ENCODE measurements at regions not wholly inside any gene's neighbourhood (a gene's known extent, or its start where the extent isn't known, plus 50 kb on each side); places are given as distances from the start of the nearest gene placed in this dataset.
"Not testable (repeated sequence)": the region's sequence is repeated elsewhere in the genome, so short reads cannot be mapped to it uniquely, and the experiment has no call there.

GRCh38 chr2:131607056-131607455, 79.4 kb downstream of the CCDC74A start:
- not testable (repeated sequence) for DNase-seq (ENCODE audit: low read depth in 1 of 2, low spot score in 2 of 2)
- 93% methylated on average over 5 of the region's 5 CpGs; no CpG with 5 or more reads in 1 of the 2 experiments for WGBS, 2 experiments (ENCODE audit: extremely low coverage in 1 of 2, insufficient coverage in 1 of 2, insufficient read length in 1 of 2, insufficient replicate concordance in 2 of 2, low coverage in 1 of 2, low lambda C conversion rate in 2 of 2, missing lambda C conversion rate in 1 of 2)

GRCh38 chr2:131614539-131614938, 86.9 kb downstream of the CCDC74A start:
- H3K9me3 ChIP-seq (ENCODE audit: insufficient read depth in 2 of 2, low read depth in 1 of 2, low read length in 1 of 2); H2BK12ac ChIP-seq (ENCODE audit: low read depth, low read length); H3K79me2 ChIP-seq (ENCODE audit: control insufficient read depth in 1 of 2, insufficient read depth in 2 of 2, low read length in 2 of 2); H3K4me2 ChIP-seq (ENCODE audit: insufficient read depth in 1 of 2, low read depth in 2 of 2, low read length in 2 of 2); H2BK20ac ChIP-seq (ENCODE audit: low read length); H3K4me1 ChIP-seq (replicated peaks in 1 of 4; ENCODE audit: control insufficient read depth in 3 of 4, insufficient read depth in 4 of 4, low read length in 3 of 4); H3K27ac ChIP-seq (ENCODE audit: low read depth, low read length); H4K5ac ChIP-seq (ENCODE audit: insufficient read length, low read depth, low read length); DNase-seq (ENCODE audit: low read depth in 1 of 2, low spot score in 2 of 2); CTCF ChIA-PET (ENCODE audit: partially characterized antibody); H2BK120ac ChIP-seq (replicated peaks; ENCODE audit: low read depth, low read length); H3K4ac ChIP-seq (replicated peaks; ENCODE audit: insufficient read length, low read depth, low read length); POLR2A ChIA-PET (ENCODE audit: partially characterized antibody); H3K4me3 ChIP-seq (ENCODE audit: extremely low read depth in 1 of 4, insufficient read depth in 2 of 4, low read depth in 3 of 4, low read length in 4 of 4); H3K9ac ChIP-seq (replicated peaks in 1 of 4; ENCODE audit: extremely low read depth in 1 of 4, low read depth in 3 of 4, low read length in 3 of 4); H3K79me1 ChIP-seq (ENCODE audit: low read depth, low read length); H2BK15ac ChIP-seq (ENCODE audit: low read length); H3K23ac ChIP-seq (ENCODE audit: insufficient read length); H4K91ac ChIP-seq (replicated peaks; ENCODE audit: insufficient read length, low read length); FAIRE-seq; H4K8ac ChIP-seq (ENCODE audit: extremely low read depth, insufficient read depth, low read length); H3K56ac ChIP-seq (replicated peaks; ENCODE audit: insufficient read length, low read depth, low read length); H2AK5ac ChIP-seq (ENCODE audit: low read depth, low read length); H3K14ac ChIP-seq (ENCODE audit: insufficient read length); H4K20me1 ChIP-seq (replicated peaks in 1 of 2; ENCODE audit: control insufficient read depth in 1 of 2, insufficient read depth in 2 of 2, low read length in 2 of 2); H3K27me3 ChIP-seq (replicated peaks in 1 of 4; ENCODE audit: control insufficient read depth in 3 of 4, extremely low read depth in 1 of 4, insufficient read depth in 3 of 4, low read length in 3 of 4); H2BK5ac ChIP-seq (ENCODE audit: low read depth, low read length); H3K23me2 ChIP-seq (ENCODE audit: low read depth, low read length); H2AFZ ChIP-seq (ENCODE audit: low read length); H3K18ac ChIP-seq (ENCODE audit: extremely low read depth, low read length); H3K36me3 ChIP-seq (ENCODE audit: control insufficient read depth in 2 of 4, insufficient read depth in 4 of 4, low read length in 3 of 4): not testable (repeated sequence)
- WGBS, 2 experiments (ENCODE audit: extremely low coverage in 1 of 2, insufficient coverage in 1 of 2, insufficient read length in 1 of 2, insufficient replicate concordance in 2 of 2, low coverage in 1 of 2, low lambda C conversion rate in 2 of 2, missing lambda C conversion rate in 1 of 2): 69% methylated on average over 3 of the region's 3 CpGs; no CpG with 5 or more reads in 1 of the 2 experiments

More at GRCh38 chr2:131607056-131607455, 79.4 kb downstream of the CCDC74A start:
- H3K79me1 ChIP-seq (ENCODE audit: low read depth, low read length); H2BK120ac ChIP-seq (replicated peaks; ENCODE audit: low read depth, low read length); H3K79me2 ChIP-seq (ENCODE audit: control insufficient read depth in 1 of 2, insufficient read depth in 2 of 2, low read length in 2 of 2); H4K8ac ChIP-seq (ENCODE audit: extremely low read depth, insufficient read depth, low read length); H3K18ac ChIP-seq (ENCODE audit: extremely low read depth, low read length); H4K5ac ChIP-seq (ENCODE audit: insufficient read length, low read depth, low read length); H2BK5ac ChIP-seq (ENCODE audit: low read depth, low read length); H3K27me3 ChIP-seq (replicated peaks in 1 of 4; ENCODE audit: control insufficient read depth in 3 of 4, extremely low read depth in 1 of 4, insufficient read depth in 3 of 4, low read length in 3 of 4); H3K23me2 ChIP-seq (ENCODE audit: low read depth, low read length); H2BK12ac ChIP-seq (ENCODE audit: low read depth, low read length); H3K23ac ChIP-seq (ENCODE audit: insufficient read length); H3K9ac ChIP-seq (replicated peaks in 1 of 4; ENCODE audit: extremely low read depth in 1 of 4, low read depth in 3 of 4, low read length in 3 of 4); H3K27ac ChIP-seq (ENCODE audit: low read depth, low read length); H2BK15ac ChIP-seq (ENCODE audit: low read length); CTCF ChIA-PET (ENCODE audit: partially characterized antibody); H3K4ac ChIP-seq (replicated peaks; ENCODE audit: insufficient read length, low read depth, low read length); H3K56ac ChIP-seq (replicated peaks; ENCODE audit: insufficient read length, low read depth, low read length); FAIRE-seq; H3K36me3 ChIP-seq (ENCODE audit: control insufficient read depth in 2 of 4, insufficient read depth in 4 of 4, low read length in 3 of 4); H2AK5ac ChIP-seq (ENCODE audit: low read depth, low read length); H2BK20ac ChIP-seq (ENCODE audit: low read length); H3K4me1 ChIP-seq (replicated peaks in 1 of 4; ENCODE audit: control insufficient read depth in 3 of 4, insufficient read depth in 4 of 4, low read length in 3 of 4); H4K20me1 ChIP-seq (replicated peaks in 1 of 2; ENCODE audit: control insufficient read depth in 1 of 2, insufficient read depth in 2 of 2, low read length in 2 of 2); H3K14ac ChIP-seq (ENCODE audit: insufficient read length); H3K9me3 ChIP-seq (ENCODE audit: insufficient read depth in 2 of 2, low read depth in 1 of 2, low read length in 1 of 2); H3K4me3 ChIP-seq (ENCODE audit: extremely low read depth in 1 of 4, insufficient read depth in 2 of 4, low read depth in 3 of 4, low read length in 4 of 4); POLR2A ChIA-PET (ENCODE audit: partially characterized antibody); H3K4me2 ChIP-seq (ENCODE audit: insufficient read depth in 1 of 2, low read depth in 2 of 2, low read length in 2 of 2); H2AFZ ChIP-seq (ENCODE audit: low read length); H4K91ac ChIP-seq (replicated peaks; ENCODE audit: insufficient read length, low read length): not testable (repeated sequence)
